Lung (tissue), 11 donors: ENCODE measurements at regions not wholly inside any gene's neighbourhood (a gene's known extent, or its start where the extent isn't known, plus 50 kb on each side); places are given as distances from the start of the nearest gene placed in this dataset.

Source experiments
- ATAC-seq: fragments of 200-7000 bp; cut with Tn5 transposase; one replicate; pipeline ENCODE4 v1.9.1; 2020; ENCODE audit warnings: moderate number of reproducible peaks; ENCODE audit not compliant: insufficient read depth, low FRiP score
- DNase-seq, 3 donors: peaks; one replicate each; pipeline ENCODE4 v3.0.0-alpha.2; 2013 to 2017
- H3K27ac ChIP-seq, 2 donors: one replicate each; pipeline ENCODE4 v1.5.1; 2013; ENCODE audit warnings: mild to moderate bottlenecking in 2 of 2, moderate library complexity in 2 of 2, control low read depth in 1 of 2, inconsistent platforms in 1 of 2, low read depth in 1 of 2, low read length in 1 of 2
- H3K27me3 ChIP-seq, 3 donors: one replicate each; pipeline ENCODE4 v1.5.1; 2013; ENCODE audit warnings: low read length in 2 of 3; ENCODE audit not compliant: control insufficient read depth in 3 of 3, insufficient read depth in 3 of 3
- H3K36me3 ChIP-seq, 4 donors: one replicate each; pipeline ENCODE4 v1.5.1; 2013; ENCODE audit warnings: low read length in 4 of 4, mild to moderate bottlenecking in 1 of 4, moderate library complexity in 1 of 4; ENCODE audit not compliant: control insufficient read depth in 4 of 4, insufficient read depth in 4 of 4
- H3K4me1 ChIP-seq, 5 donors: one replicate each; pipeline ENCODE4 v1.5.1; 2013; ENCODE audit warnings: low read length in 5 of 5, mild to moderate bottlenecking in 2 of 5, moderate library complexity in 1 of 5; ENCODE audit not compliant: control insufficient read depth in 5 of 5, insufficient read depth in 5 of 5
- H3K4me3 ChIP-seq: one replicate; pipeline ENCODE4 v1.5.1; 2013; ENCODE audit warnings: mild to moderate bottlenecking, control low read depth, moderate library complexity
- H3K9ac ChIP-seq, 2 donors: one replicate each; pipeline ENCODE4 v1.5.1; 2013; ENCODE audit warnings: low read length in 2 of 2, control low read depth in 1 of 2; ENCODE audit not compliant: insufficient read depth in 1 of 2
- H3K9me3 ChIP-seq, 4 donors: one replicate each; pipeline ENCODE4 v1.5.1; 2013; ENCODE audit warnings: low read length in 3 of 4, mild to moderate bottlenecking in 1 of 4, moderate library complexity in 1 of 4; ENCODE audit not compliant: control insufficient read depth in 4 of 4, insufficient read depth in 3 of 4
- WGBS, 2 donors: extraction: QIAGEN DNeasy Blood & Tissue Kit; methylation state at CpG; one replicate each; pipeline ENCODE4 v1.1.7; 2013; 5-methylcytosine and 5-hydroxymethylcytosine counted together
- TF ChIP-seq, protein P1 (sequence below): IDR thresholded peaks from 2 replicates; pipeline ENCODE4 v1.5.1; 2012; ENCODE audit warnings: mild to moderate bottlenecking; ENCODE audit errors: control extremely low read depth, extremely low read depth
- donor health status: control.
- donor health status: control.
- donor health status: Bipolar disorder and iron deficiency.
- donor health status: healthy.
- donor health status: DM: yes; HTN: yes; CAD: no.

DNA sequence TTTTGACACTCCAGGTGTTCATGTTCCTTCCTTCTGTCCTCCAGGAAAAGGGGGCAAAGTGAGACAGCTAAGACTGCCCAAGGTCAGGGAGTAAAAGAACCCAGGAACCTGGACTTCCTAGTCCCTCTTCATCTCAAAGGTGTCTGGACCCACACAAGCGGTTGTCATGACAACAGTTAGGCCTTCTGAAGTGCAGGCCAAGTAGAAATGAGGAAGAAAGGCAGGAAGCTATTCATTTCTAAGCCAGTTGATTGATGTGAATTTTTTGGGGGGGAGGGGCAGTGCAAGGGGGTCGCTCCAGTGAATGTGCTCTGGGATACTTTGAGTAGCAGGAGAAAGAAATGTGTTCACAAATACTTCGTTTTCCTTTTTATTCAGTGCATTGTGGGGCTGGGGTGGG is 114.3 kb downstream of the NAV1 start:
- DNase-seq = peak in 1 of 3 donors; percentile 38
- peaks cover 13 to 66% (median 19%) of the 10 kb centered on the region in 5 donors for H3K4me1 ChIP-seq
- WGBS, 2 donors = 33 to 54% methylated on average over 3 of the region's 3 CpGs

DNA sequence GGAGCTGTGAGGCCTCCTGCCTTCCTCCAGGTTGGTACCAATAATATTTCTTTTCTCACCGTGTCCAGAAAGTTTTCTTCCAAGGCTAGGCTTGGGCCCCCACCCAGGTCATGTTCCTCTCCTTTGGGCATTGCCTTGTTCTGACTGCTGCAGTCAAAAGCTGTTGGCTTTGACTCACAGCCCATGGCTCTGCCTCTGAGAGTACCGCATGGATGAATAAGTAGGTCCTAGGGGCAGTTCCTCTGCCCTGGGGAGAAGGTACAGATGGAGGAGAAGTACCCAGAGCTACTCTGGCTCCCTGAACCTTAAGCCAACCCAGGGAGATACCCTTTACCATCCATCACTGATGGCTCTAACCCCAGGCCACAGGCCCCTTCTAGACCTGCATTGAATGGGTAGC is 115.0 kb downstream of the NAV1 start:
- TF ChIP-seq, protein P1, sequence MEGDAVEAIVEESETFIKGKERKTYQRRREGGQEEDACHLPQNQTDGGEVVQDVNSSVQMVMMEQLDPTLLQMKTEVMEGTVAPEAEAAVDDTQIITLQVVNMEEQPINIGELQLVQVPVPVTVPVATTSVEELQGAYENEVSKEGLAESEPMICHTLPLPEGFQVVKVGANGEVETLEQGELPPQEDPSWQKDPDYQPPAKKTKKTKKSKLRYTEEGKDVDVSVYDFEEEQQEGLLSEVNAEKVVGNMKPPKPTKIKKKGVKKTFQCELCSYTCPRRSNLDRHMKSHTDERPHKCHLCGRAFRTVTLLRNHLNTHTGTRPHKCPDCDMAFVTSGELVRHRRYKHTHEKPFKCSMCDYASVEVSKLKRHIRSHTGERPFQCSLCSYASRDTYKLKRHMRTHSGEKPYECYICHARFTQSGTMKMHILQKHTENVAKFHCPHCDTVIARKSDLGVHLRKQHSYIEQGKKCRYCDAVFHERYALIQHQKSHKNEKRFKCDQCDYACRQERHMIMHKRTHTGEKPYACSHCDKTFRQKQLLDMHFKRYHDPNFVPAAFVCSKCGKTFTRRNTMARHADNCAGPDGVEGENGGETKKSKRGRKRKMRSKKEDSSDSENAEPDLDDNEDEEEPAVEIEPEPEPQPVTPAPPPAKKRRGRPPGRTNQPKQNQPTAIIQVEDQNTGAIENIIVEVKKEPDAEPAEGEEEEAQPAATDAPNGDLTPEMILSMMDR = no peak
- Histone ChIP-seq H3K36me3 (no peaks in the 10 kb centered on the region), H3K27ac (no peak overlapping the region), H3K9ac (no peak overlapping the region), H3K9me3 (no peaks in the 10 kb centered on the region), H3K4me3 (no peak overlapping the region), H3K27me3 (peaks cover 0 to 9% (median 2%) of the 10 kb centered on the region in 3 donors), H3K4me1 (peaks cover 13 to 63% (median 15%) of the 10 kb centered on the region in 5 donors)
- DNase-seq = no peak
- ATAC-seq = no peak
- WGBS, 2 donors = 84 to 87% methylated on average over 2 of the region's 2 CpGs

More for the DNA sequence above, 114.3 kb downstream of the NAV1 start:
- H3K4me3 ChIP-seq = no peak overlapping the region
- no peaks in the 10 kb centered on the region for H3K36me3 ChIP-seq
- TF ChIP-seq, protein P1 = no peak
- ATAC-seq = no peak
- H3K9ac ChIP-seq = no peak overlapping the region
- H3K9me3 ChIP-seq = no peaks in the 10 kb centered on the region
- peaks cover 0 to 9% (median 2%) of the 10 kb centered on the region in 3 donors for H3K27me3 ChIP-seq
- no peak overlapping the region for H3K27ac ChIP-seq

DNA sequence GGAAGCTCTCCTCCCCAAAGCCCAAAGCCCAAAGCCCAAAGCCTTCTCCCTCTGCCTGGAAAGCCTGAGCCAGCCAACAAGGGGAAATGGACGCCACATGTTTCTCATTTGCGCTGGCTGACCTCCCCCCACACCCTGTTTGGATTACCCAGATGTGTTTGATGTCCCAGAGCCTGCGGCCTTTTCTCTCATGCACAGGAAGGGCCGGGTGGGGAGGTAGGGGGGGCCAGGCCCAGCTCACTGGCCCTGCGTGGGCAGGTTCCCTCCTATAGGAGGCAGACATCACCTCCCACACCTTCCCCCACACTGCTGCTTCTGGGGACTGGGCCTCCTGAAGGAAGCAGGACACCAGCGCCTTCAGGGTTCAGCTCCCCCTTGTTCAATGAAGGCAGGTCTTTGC is 116.3 kb downstream of the NAV1 start:
- TF ChIP-seq, protein P1 = no peak
- DNase-seq (peak; percentile 74 to 82 (median 75)), ATAC-seq (no peak)
- no peak overlapping the region for H3K4me3 ChIP-seq
- 60 to 77% methylated on average over 6 of the region's 6 CpGs for WGBS, 2 donors
- no peaks in the 10 kb centered on the region for H3K27me3 ChIP-seq
- H3K9ac ChIP-seq = no peak overlapping the region
- no peaks in the 10 kb centered on the region for H3K36me3 ChIP-seq
- H3K4me1 ChIP-seq = peaks cover 13 to 49% (median 14%) of the 10 kb centered on the region in 5 donors
- H3K9me3 ChIP-seq = no peaks in the 10 kb centered on the region
- H3K27ac ChIP-seq = no peak overlapping the region

DNA sequence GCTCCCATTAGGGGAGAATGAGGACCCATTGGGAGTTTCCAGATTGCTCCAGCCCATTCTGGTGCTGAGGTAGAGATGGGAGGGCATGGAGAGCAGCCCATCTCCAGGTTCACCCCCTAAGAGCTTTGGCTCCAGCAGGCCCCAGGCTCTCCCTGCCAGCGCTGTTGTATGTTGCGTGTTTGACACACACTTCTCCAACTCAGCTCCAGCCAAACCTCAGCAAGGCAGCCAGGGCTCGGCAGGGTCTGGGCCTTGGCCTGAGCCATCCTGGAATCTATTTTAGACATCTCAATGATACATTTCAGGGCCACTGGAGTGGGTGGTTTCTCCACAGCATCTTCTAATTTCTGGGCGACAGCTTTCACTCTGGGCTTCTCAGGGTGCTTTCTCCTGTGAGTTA is 117.0 kb downstream of the NAV1 start:
- Histone ChIP-seq H3K9me3 (no peaks in the 10 kb centered on the region), H3K4me1 (peaks cover 8 to 44% (median 14%) of the 10 kb centered on the region in 5 donors), H3K4me3 (no peak overlapping the region), H3K36me3 (no peaks in the 10 kb centered on the region), H3K27me3 (no peaks in the 10 kb centered on the region), H3K9ac (no peak overlapping the region), H3K27ac (no peak overlapping the region)
- ATAC-seq (no peak), DNase-seq (no peak)
- TF ChIP-seq, protein P1 = no peak
- WGBS, 2 donors = 79 to 85% methylated on average over 4 of the region's 4 CpGs
